Stimulated activated CD4-positive, alpha-beta T cell treated with anti-CD3 and anti-CD28 coated beads, Interleukin-4, amount 100 ng/mL, for 1 hour (primary cell): ENCODE measurements at regions not wholly inside any gene's neighbourhood (a gene's known extent, or its start where the extent isn't known, plus 50 kb on each side); places are given as distances from the start of the nearest gene placed in this dataset.

Experiments used
- DNase-seq: peaks from one replicate; pipeline ENCODE4 v3.0.0-alpha.2; 2020

GRCh38 chr9:120104771-120105170 lies 475.2 kb downstream of the CDK5RAP2 start:
- no peak for DNase-seq

- DNase-seq, result no peak
These were observed 479.4 kb downstream of the CDK5RAP2 start for GRCh38 chr9:120100595-120100994.

GRCh38 chr9:120099065-120099464 lies 480.9 kb downstream of the CDK5RAP2 start:
- DNase-seq, result no peak

GRCh38 chr9:120098584-120098983 lies 481.4 kb downstream of the CDK5RAP2 start:
- DNase-seq, result no peak

GRCh38 chr9:120091206-120091605 lies 488.8 kb downstream of the CDK5RAP2 start:
- DNase-seq, result no peak

- DNase-seq, result no peak
These were observed 499.1 kb downstream of the CDK5RAP2 start for GRCh38 chr9:120080849-120081248.

- no peak for DNase-seq
These were observed 501.9 kb downstream of the CDK5RAP2 start for GRCh38 chr9:120078112-120078511.

GRCh38 chr9:120071760-120072159 lies 508.2 kb downstream of the CDK5RAP2 start:
- DNase-seq, result no peak

- DNase-seq, result no peak
These were observed 513.7 kb downstream of the CDK5RAP2 start for GRCh38 chr9:120066315-120066714.

- no peak for DNase-seq
These were observed 514.8 kb downstream of the CDK5RAP2 start for GRCh38 chr9:120065151-120065550.

GRCh38 chr9:120045011-120045410 lies 535.0 kb downstream of the CDK5RAP2 start:
- DNase-seq, result no peak

GRCh38 chr9:120043448-120043847 lies 536.5 kb downstream of the CDK5RAP2 start:
- DNase-seq, result no peak

- no peak for DNase-seq
These were observed 539.1 kb downstream of the CDK5RAP2 start for GRCh38 chr9:120040896-120041295.

GRCh38 chr9:120038342-120038741 lies 541.6 kb downstream of the CDK5RAP2 start:
- no peak for DNase-seq

- DNase-seq, result no peak
These were observed 547.3 kb downstream of the CDK5RAP2 start for GRCh38 chr9:120032639-120033038.

GRCh38 chr9:120030847-120031246 lies 549.1 kb downstream of the CDK5RAP2 start:
- DNase-seq, result no peak

GRCh38 chr9:120018550-120018949 lies 561.4 kb downstream of the CDK5RAP2 start:
- no peak for DNase-seq

- DNase-seq, result no peak
These were observed 561.9 kb downstream of the CDK5RAP2 start for GRCh38 chr9:120018037-120018436.

- no peak for DNase-seq
These were observed 563.7 kb downstream of the CDK5RAP2 start for GRCh38 chr9:120016231-120016630.

GRCh38 chr9:120014796-120015195 lies 565.2 kb downstream of the CDK5RAP2 start:
- DNase-seq, result no peak

- no peak for DNase-seq
These were observed 570.1 kb downstream of the CDK5RAP2 start for GRCh38 chr9:120009856-120010255.

GRCh38 chr9:120001536-120001935 lies 578.4 kb downstream of the CDK5RAP2 start:
- DNase-seq, result no peak

- no peak for DNase-seq
These were observed 581.4 kb downstream of the CDK5RAP2 start for GRCh38 chr9:119998614-119999013.

GRCh38 chr9:119991797-119992196 lies 588.2 kb downstream of the CDK5RAP2 start:
- DNase-seq, result no peak

GRCh38 chr9:119986713-119987112 lies 593.3 kb downstream of the CDK5RAP2 start:
- no peak for DNase-seq

- DNase-seq, result no peak
These were observed 593.8 kb downstream of the CDK5RAP2 start for GRCh38 chr9:119986205-119986604.
